ENCODE measurements at regions not wholly inside any gene's neighbourhood (a gene's known extent, or its start where the extent isn't known, plus 50 kb on each side); places are given as distances from the start of the nearest gene placed in this dataset.

GRCh38 chr2:222040333-222040732 is 258.5 kb downstream of the PAX3 start:
- TF ChIP-seq CTCF (IDR thresholded peaks at IDR 0.05; ENCODE audit: low read depth, low read length): no peak
- TF ChIP-seq POLR2A (IDR thresholded peaks at IDR 0.05; ENCODE audit: extremely low read depth, insufficient read length): no peak
